ENCODE measurements at regions not wholly inside any gene's neighbourhood (a gene's known extent, or its start where the extent isn't known, plus 50 kb on each side); places are given as distances from the start of the nearest gene placed in this dataset.

DNA sequence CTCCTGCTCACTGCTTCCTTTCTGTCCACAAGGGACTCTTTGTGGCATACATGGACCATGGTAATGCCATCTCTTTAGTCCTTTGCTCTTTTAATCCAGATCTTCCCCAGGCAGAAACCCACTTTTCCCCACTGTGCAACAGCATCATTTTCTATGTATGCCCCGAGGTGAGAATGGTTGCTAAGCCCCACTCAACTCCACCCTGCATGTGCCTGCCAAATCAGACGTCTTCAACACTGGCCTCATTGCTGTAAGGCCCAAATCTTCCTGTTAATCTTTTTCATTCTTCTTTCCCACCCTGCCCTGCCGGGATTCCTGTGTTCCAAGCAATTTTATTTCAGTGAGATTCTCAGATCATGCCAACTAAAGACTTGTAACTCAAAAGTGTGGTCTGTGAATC, 328.4 kb downstream of the PAX3 start:
- no peak overlapping the region for H3K27ac ChIP-seq
- no peaks in the 10 kb centered on the region for H3K27me3 ChIP-seq (ENCODE audit: control insufficient read depth, insufficient read depth, low read length)
- no peaks in the 10 kb centered on the region for H3K79me2 ChIP-seq
- H3K4me3 ChIP-seq (ENCODE audit: low read depth, low read length): no peak overlapping the region
- H3K4me1 ChIP-seq: no peaks in the 10 kb centered on the region
- no peak for TF ChIP-seq CTCF (IDR thresholded peaks at IDR 0.05)
- no peak overlapping the region for H3K4me2 ChIP-seq (ENCODE audit: low read length)
- H3K9ac ChIP-seq: no peak overlapping the region
- no peak overlapping the region for H2AFZ ChIP-seq
- H3K9me3 ChIP-seq (ENCODE audit: control insufficient read depth, low read length): no peaks in the 10 kb centered on the region
- H3K36me3 ChIP-seq (ENCODE audit: control insufficient read depth, insufficient read depth, low read length): no peaks in the 10 kb centered on the region

DNA sequence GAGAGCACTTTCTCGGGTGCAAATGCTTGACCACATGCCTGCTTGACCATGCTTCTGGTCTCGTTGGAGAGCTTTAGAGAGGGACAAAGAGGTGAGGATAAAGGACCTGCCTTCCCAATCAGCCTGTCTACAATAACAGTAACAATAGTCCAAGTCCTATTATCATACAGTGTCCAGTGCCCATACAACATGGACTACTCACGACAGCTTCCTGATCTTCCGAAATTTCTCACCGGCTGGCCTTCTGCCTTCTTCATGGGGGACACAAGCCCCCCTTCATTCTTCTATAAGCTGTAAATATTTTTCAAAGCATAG, 329.0 kb downstream of the PAX3 start:
- H3K36me3 ChIP-seq (ENCODE audit: control insufficient read depth, insufficient read depth, low read length): no peaks in the 10 kb centered on the region
- H3K4me3 ChIP-seq (ENCODE audit: low read depth, low read length): no peak overlapping the region
- H3K4me2 ChIP-seq (ENCODE audit: low read length): no peak overlapping the region
- no peak for TF ChIP-seq CTCF (IDR thresholded peaks at IDR 0.05)
- H3K27ac ChIP-seq: no peak overlapping the region
- no peak overlapping the region for H3K9ac ChIP-seq
- no peak overlapping the region for H2AFZ ChIP-seq
- H3K27me3 ChIP-seq (ENCODE audit: control insufficient read depth, insufficient read depth, low read length): no peaks in the 10 kb centered on the region
- H3K4me1 ChIP-seq: no peaks in the 10 kb centered on the region
- no peaks in the 10 kb centered on the region for H3K79me2 ChIP-seq
- no peaks in the 10 kb centered on the region for H3K9me3 ChIP-seq (ENCODE audit: control insufficient read depth, low read length)

DNA sequence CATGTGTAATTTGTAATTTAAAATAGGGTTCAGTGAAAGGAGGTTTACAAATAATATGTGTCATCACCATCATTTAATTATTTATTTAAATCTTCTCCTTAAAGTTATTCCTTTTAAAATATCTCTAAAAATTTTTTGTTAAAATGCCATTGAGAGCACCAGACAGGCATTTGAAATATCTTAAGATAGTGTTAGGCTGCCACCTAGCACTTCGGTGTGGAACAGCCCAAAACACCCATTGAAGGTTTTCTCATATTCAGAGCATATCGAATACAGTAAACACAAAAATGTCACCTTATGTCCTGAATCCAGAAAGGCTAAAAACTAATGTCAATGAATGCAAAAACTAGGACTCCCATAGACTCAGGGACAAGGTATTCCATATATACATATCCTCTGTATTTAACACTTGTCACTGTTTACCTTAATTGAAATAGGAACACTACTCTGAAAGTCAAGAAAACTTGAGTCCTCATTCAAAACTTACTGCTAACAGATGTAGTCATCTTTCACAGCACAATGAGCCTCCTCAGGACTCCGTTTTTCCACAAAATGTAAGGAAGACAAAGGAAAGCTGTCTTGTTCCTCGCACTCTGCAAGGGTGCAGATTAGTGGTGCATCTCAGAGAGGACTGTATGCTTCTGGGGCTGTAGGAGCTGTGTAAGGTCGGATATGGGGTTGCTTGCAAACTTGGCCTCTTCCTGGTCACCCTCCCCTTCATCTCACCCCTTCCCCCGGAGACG, 329.5 kb downstream of the PAX3 start:
- Histone ChIP-seq H3K36me3 (ENCODE audit: control insufficient read depth, insufficient read depth, low read length) (no peaks in the 10 kb centered on the region), H3K27me3 (ENCODE audit: control insufficient read depth, insufficient read depth, low read length) (no peaks in the 10 kb centered on the region), H3K27ac (no peak overlapping the region), H3K4me3 (ENCODE audit: low read depth, low read length) (no peak overlapping the region), H3K79me2 (no peaks in the 10 kb centered on the region), H3K9me3 (ENCODE audit: control insufficient read depth, low read length) (no peaks in the 10 kb centered on the region), H3K4me1 (no peaks in the 10 kb centered on the region), H3K4me2 (ENCODE audit: low read length) (no peak overlapping the region), H3K9ac (no peak overlapping the region), H2AFZ (no peak overlapping the region)
- TF ChIP-seq CTCF (IDR thresholded peaks at IDR 0.05): peak; percentile 22

GRCh38 chr2:221962186-221962585, 336.6 kb downstream of the PAX3 start:
- H3K4me1 ChIP-seq: no peaks in the 10 kb centered on the region
- H3K36me3 ChIP-seq (ENCODE audit: control insufficient read depth, insufficient read depth, low read length): no peaks in the 10 kb centered on the region
- H2AFZ ChIP-seq: no peak overlapping the region
- TF ChIP-seq CTCF (IDR thresholded peaks at IDR 0.05): no peak
- H3K79me2 ChIP-seq: no peaks in the 10 kb centered on the region
- no peak overlapping the region for H3K27ac ChIP-seq
- H3K9me3 ChIP-seq (ENCODE audit: control insufficient read depth, low read length): no peaks in the 10 kb centered on the region
- no peak overlapping the region for H3K4me2 ChIP-seq (ENCODE audit: low read length)
- H3K27me3 ChIP-seq (ENCODE audit: control insufficient read depth, insufficient read depth, low read length): no peaks in the 10 kb centered on the region
- H3K9ac ChIP-seq: no peak overlapping the region
- no peak overlapping the region for H3K4me3 ChIP-seq (ENCODE audit: low read depth, low read length)

DNA sequence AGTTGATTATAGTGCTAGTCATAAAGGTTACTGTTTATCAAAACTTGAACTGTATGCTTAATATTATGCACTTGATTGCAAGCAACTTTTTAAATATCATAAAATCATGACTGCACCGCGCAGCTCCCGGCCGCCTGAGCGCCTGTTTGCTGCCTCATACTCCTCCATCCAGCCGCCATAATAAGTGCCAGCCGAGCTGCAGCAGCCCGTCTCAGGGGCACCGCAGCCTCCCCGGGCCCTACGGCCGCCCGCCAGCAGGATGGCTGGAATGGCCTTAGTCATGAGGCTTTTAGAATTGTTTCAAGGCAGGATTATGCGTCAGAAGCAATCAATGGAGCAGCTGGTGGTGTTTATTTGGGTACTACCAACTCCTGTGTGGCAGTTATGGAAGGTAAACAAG, 337.2 kb downstream of the PAX3 start:
- Histone ChIP-seq H3K9ac (no peak overlapping the region), H2AFZ (no peak overlapping the region), H3K36me3 (ENCODE audit: control insufficient read depth, insufficient read depth, low read length) (no peaks in the 10 kb centered on the region), H3K27me3 (ENCODE audit: control insufficient read depth, insufficient read depth, low read length) (no peaks in the 10 kb centered on the region), H3K4me1 (no peaks in the 10 kb centered on the region), H3K4me2 (ENCODE audit: low read length) (no peak overlapping the region), H3K4me3 (ENCODE audit: low read depth, low read length) (no peak overlapping the region), H3K79me2 (no peaks in the 10 kb centered on the region), H3K9me3 (ENCODE audit: control insufficient read depth, low read length) (no peaks in the 10 kb centered on the region), H3K27ac (no peak overlapping the region)
- TF ChIP-seq CTCF (IDR thresholded peaks at IDR 0.05): no peak
